Osteoblast (primary cell): ENCODE measurements at regions not wholly inside any gene's neighbourhood (a gene's known extent, or its start where the extent isn't known, plus 50 kb on each side); places are given as distances from the start of the nearest gene placed in this dataset.

ENCODE experiments used
- DNase-seq: peaks from one replicate; pipeline ENCODE4 v3.0.0; 2011; ENCODE audit warnings: low spot score, mixed read lengths; ENCODE audit not compliant: insufficient read length; ENCODE audit errors: missing footprints
- H2AFZ ChIP-seq: 2 replicates; pipeline ENCODE4 v1.6.0; 2011; ENCODE audit warnings: mild to moderate bottlenecking, low read length
- H3K27ac ChIP-seq: 2 replicates; pipeline ENCODE4 v1.5.1; 2011; ENCODE audit warnings: mild to moderate bottlenecking, low read depth, low read length, moderate library complexity
- H3K27me3 ChIP-seq: 2 replicates; pipeline ENCODE4 v1.6.0; 2012; ENCODE audit warnings: mild to moderate bottlenecking, control low read depth, inconsistent platforms, low read length, moderate library complexity; ENCODE audit not compliant: insufficient read depth
- H3K36me3 ChIP-seq: 2 replicates; pipeline ENCODE4 v1.5.1; 2011; ENCODE audit warnings: mild to moderate bottlenecking, low read length, control low read depth, moderate library complexity; ENCODE audit not compliant: insufficient read depth
- H3K4me1 ChIP-seq: 2 replicates; pipeline ENCODE4 v1.5.1; 2011; ENCODE audit warnings: mild to moderate bottlenecking, low read length, control low read depth, moderate library complexity; ENCODE audit not compliant: insufficient read depth
- H3K4me2 ChIP-seq: 2 replicates; pipeline ENCODE4 v1.6.0; 2011; ENCODE audit warnings: mild to moderate bottlenecking, low read length; ENCODE audit not compliant: insufficient read depth
- H3K4me3 ChIP-seq: fragments of 200-600 bp; sonication (generic); 3 replicates; pipeline ENCODE4 v1.5.1; 2012; ENCODE audit warnings: mild to moderate bottlenecking, low read length, inconsistent platforms; ENCODE audit not compliant: insufficient read depth
- H3K79me2 ChIP-seq: 2 replicates; pipeline ENCODE4 v1.6.0; 2012; ENCODE audit warnings: mild to moderate bottlenecking, low read length, control low read depth, inconsistent platforms; ENCODE audit not compliant: insufficient read depth
- H3K9me3 ChIP-seq: 2 replicates; pipeline ENCODE4 v1.5.1; 2011; ENCODE audit warnings: low read depth, low read length, control low read depth
- H4K20me1 ChIP-seq: 2 replicates; pipeline ENCODE4 v1.6.0; 2012; ENCODE audit warnings: mild to moderate bottlenecking, low read length, control low read depth; ENCODE audit not compliant: insufficient read depth
- CTCF ChIP-seq: IDR thresholded peaks from 2 replicates; pipeline ENCODE4 v1.5.1; 2011; ENCODE audit warnings: mild to moderate bottlenecking, low read depth, low read length, moderate library complexity; ENCODE audit errors: extremely low read depth

GRCh38 chr6:120248451-120248850 lies 898.9 kb upstream of the MAN1A1 start:
- Histone ChIP-seq H3K4me1 (no peaks in the 10 kb centered on the region), H4K20me1 (no peaks in the 10 kb centered on the region), H3K9me3 (peaks cover 2% of the 10 kb centered on the region), H3K36me3 (no peaks in the 10 kb centered on the region), H3K27me3 (no peaks in the 10 kb centered on the region), H3K27ac (no peak overlapping the region), H2AFZ (no peak overlapping the region), H3K4me2 (no peak overlapping the region), H3K79me2 (no peaks in the 10 kb centered on the region), H3K4me3 (no peak overlapping the region)
- no peak for TF ChIP-seq CTCF
- no peak for DNase-seq

GRCh38 chr6:120237221-120237620 lies 887.7 kb upstream of the MAN1A1 start:
- DNase-seq, result no peak
- H3K4me1 ChIP-seq, result no peaks in the 10 kb centered on the region
- TF ChIP-seq CTCF, result no peak

GRCh38 chr6:120230008-120230407 lies 880.4 kb upstream of the MAN1A1 start:
- no peak overlapping the region for H3K4me2 ChIP-seq
- H3K79me2 ChIP-seq, result no peaks in the 10 kb centered on the region
- H2AFZ ChIP-seq, result no peak overlapping the region
- no peak overlapping the region for H3K27ac ChIP-seq
- no peak for TF ChIP-seq CTCF
- H3K36me3 ChIP-seq, result no peaks in the 10 kb centered on the region
- H3K4me3 ChIP-seq, result no peak overlapping the region
- peaks cover 6% of the 10 kb centered on the region for H3K9me3 ChIP-seq
- DNase-seq, result no peak
- H3K27me3 ChIP-seq, result no peaks in the 10 kb centered on the region
- H4K20me1 ChIP-seq, result no peaks in the 10 kb centered on the region
- no peaks in the 10 kb centered on the region for H3K4me1 ChIP-seq

More at GRCh38 chr6:120237221-120237620, 887.7 kb upstream of the MAN1A1 start:
- Histone ChIP-seq H3K4me3 (no peak overlapping the region), H4K20me1 (no peaks in the 10 kb centered on the region), H3K27me3 (no peaks in the 10 kb centered on the region), H3K9me3 (no peaks in the 10 kb centered on the region), H3K4me2 (no peak overlapping the region), H3K79me2 (no peaks in the 10 kb centered on the region), H3K36me3 (no peaks in the 10 kb centered on the region), H3K27ac (no peak overlapping the region), H2AFZ (no peak overlapping the region)

DNA sequence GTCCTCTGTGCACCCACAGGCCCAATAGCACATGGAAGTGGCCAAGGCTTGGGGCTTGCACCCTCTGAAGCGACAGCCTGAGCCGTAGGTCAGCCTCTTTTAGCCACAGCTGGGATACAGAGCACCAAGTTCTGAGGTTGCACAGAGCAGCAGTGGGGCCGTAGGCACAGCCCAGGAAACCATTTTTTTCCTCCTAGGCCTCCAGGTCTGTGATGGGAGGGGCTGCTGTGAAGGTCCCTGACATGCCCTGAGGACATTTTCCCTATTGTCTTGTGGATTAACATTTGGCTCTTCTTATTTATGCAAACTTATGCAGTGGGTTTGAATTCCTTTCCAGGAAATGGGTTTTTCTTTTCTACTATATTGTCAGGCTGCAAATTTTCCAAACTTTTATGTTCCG lies 878.7 kb upstream of the MAN1A1 start:
- Histone ChIP-seq H3K4me1 (no peaks in the 10 kb centered on the region), H3K4me3 (no peak overlapping the region), H3K4me2 (no peak overlapping the region), H3K79me2 (no peaks in the 10 kb centered on the region), H3K9me3 (peaks cover 6% of the 10 kb centered on the region), H3K36me3 (no peaks in the 10 kb centered on the region), H4K20me1 (no peaks in the 10 kb centered on the region), H3K27me3 (no peaks in the 10 kb centered on the region), H3K27ac (no peak overlapping the region), H2AFZ (no peak overlapping the region)
- TF ChIP-seq CTCF, result no peak
- DNase-seq, result no peak
